AG04449 (cell line): ENCODE measurements at regions not wholly inside any gene's neighbourhood (a gene's known extent, or its start where the extent isn't known, plus 50 kb on each side); places are given as distances from the start of the nearest gene placed in this dataset.

ENCODE experiments used
- CTCF ChIA-PET: fragments of 350-600 bp; formaldehyde crosslinking; extraction: SDS; loops from one replicate; lab custom pipeline; 2021; ENCODE audit warnings: antibody characterized with exemption; lab: Yijun Ruan, JAX
- POLR2A ChIA-PET: fragments of 400-600, 350-600 bp; formaldehyde crosslinking; extraction: SDS; loops from one replicate; lab custom pipeline; 2020; ENCODE audit warnings: antibody characterized with exemption, inconsistent platforms; lab: Yijun Ruan, JAX
- DNase-seq: peaks from one replicate; pipeline ENCODE4 v3.0.0-alpha.2; 2010; ENCODE audit warnings: low read depth, low spot score
- H3K4me3 ChIP-seq: 2 replicates; pipeline ENCODE4 v1.5.1; 2011; ENCODE audit warnings: low read depth, mild to moderate bottlenecking, control low read depth, low read length
- TF ChIP-seq, protein P1 (sequence below): IDR thresholded peaks from one replicate; pipeline ENCODE4 v1.5.1; 2011; ENCODE audit warnings: mild to moderate bottlenecking, moderate library complexity, low read length, control low read depth, inconsistent platforms; ENCODE audit not compliant: insufficient read depth; ENCODE audit errors: missing control alignments

DNA sequence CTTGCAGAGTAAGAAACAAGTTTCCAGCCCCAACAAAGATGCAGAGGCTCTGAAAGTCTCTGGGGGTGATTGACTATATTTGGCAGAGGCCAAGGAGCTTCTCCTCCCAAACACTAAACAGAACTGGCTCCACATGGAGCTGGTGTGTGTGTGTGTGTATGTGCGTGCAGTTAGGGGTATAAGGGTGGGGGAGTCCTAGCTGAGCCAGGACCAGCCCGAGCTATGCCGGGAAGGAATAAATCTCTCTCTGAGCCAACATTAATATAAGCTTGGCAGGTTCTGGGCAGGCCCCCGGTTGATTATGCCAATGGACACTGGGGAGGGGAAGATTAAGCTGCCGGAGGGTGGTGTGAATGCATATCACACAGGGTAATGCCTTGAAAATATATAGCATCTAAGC, 324.2 kb downstream of the MIAT start:
- H3K4me3 ChIP-seq, result no peak overlapping the region
- ChIA-PET CTCF (no interaction called here), POLR2A (no interaction called here)
- DNase-seq, result no peak
- TF ChIP-seq, protein P1, sequence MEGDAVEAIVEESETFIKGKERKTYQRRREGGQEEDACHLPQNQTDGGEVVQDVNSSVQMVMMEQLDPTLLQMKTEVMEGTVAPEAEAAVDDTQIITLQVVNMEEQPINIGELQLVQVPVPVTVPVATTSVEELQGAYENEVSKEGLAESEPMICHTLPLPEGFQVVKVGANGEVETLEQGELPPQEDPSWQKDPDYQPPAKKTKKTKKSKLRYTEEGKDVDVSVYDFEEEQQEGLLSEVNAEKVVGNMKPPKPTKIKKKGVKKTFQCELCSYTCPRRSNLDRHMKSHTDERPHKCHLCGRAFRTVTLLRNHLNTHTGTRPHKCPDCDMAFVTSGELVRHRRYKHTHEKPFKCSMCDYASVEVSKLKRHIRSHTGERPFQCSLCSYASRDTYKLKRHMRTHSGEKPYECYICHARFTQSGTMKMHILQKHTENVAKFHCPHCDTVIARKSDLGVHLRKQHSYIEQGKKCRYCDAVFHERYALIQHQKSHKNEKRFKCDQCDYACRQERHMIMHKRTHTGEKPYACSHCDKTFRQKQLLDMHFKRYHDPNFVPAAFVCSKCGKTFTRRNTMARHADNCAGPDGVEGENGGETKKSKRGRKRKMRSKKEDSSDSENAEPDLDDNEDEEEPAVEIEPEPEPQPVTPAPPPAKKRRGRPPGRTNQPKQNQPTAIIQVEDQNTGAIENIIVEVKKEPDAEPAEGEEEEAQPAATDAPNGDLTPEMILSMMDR, result no peak

DNA sequence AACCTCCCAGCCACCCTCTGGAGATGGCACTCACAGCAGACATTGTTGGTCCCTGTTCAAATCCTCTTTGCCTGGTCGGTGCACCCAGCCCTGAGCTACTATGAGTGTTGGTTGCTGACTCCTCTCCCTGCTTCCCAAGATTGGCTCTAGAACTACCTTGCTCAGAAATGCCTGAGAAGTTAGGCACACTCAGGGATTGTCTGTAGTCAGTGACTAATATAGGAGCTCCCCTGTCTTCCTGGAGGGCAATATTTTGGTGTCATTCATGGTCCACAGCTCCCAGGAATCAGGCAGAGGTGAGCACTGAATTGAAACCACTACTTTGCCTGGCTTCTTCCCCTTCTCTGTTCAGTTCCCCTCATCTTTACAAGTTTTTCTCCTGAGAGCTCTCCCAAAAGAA, 325.9 kb downstream of the MIAT start:
- ChIA-PET POLR2A (no interaction called here), CTCF (no interaction called here)
- no peak for DNase-seq
- TF ChIP-seq, protein P1, result no peak
- H3K4me3 ChIP-seq, result no peak overlapping the region

DNA sequence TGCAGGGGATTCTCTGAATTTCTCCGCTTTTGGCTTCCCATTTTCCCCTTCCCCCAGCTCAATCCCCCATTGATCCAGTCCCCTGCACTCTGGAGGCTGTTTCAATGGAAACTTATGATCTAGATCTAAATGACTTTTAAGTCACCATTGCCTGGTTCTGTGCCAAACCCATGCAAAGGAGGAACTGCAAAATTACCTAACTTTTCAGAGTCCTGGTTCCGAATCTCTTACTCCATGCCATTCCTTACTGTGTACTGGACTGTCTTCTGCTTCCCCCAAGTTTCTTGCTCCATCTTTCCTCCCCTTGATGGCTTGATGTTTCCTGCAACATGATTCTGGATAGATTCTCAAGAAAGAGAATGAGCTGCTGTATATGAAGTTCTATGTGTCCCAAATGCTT, 327.8 kb downstream of the MIAT start:
- no peak for DNase-seq
- TF ChIP-seq, protein P1, result no peak
- H3K4me3 ChIP-seq, result no peak overlapping the region
- ChIA-PET POLR2A (no interaction called here), CTCF (no interaction called here)

DNA sequence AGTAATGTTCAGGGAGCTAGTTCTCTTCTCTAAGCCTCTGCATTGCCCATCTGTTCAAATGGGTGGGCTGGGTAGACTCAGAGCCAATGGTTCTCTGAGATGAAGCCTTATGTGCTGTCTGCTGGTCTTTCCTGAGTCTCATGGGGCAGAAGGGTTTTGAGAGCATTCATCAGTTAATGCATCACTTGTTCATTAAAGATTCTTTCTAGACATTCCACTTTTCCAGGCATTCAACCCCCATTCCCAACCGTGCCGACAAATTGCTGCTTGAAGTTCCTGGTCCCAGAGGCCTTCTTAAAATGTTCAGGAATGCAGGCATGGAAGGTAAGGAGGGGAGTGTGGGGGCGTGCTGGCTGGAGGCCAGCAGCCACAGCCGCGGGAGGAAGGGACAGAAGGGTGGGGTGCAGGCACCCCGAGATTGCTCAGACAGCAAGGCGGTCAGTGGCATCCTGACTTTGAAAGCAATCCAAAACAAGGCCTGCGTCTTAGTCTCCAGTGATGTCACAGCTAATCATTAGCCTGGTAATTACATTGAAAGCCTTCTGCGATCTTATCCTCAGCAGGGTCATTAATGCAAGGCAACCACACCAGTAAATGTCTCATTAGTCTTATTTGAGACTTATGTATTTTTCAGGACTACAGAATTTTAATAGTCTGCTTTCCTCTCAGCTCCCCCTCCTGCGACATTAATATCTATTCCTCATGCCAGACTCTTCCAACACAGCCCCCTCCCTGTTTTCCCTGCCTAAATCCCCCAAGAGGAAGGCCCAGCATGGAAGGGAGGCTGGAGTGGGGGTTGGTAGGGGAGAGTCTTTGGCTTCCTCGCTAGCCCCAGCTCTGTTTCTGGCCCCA, 328.8 kb downstream of the MIAT start:
- POLR2A ChIA-PET, result no interaction called here
- no peak overlapping the region for H3K4me3 ChIP-seq
- DNase-seq, result no peak
- CTCF ChIA-PET, result no interaction called here
- TF ChIP-seq, protein P1, result no peak

DNA sequence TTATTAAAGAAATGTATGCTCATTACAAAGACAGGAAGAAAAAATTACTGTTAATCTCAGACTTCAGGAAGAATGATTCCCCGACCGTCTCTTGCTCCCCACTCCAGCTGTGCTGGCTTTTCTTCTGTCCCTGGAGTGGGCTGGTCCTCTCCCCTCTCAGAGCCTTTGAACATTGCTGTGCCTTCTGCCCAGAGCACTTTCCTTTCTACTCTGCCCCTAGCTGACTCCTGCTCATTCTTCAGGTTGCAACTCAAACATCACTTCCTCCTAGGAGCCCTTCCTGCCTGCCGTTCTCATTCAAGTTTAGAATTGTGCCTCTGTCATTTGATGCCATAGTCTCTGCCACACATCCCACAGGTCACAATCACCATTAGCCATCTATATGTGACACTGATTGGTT, 329.5 kb downstream of the MIAT start:
- CTCF ChIA-PET, result no interaction called here
- no peak for DNase-seq

DNA sequence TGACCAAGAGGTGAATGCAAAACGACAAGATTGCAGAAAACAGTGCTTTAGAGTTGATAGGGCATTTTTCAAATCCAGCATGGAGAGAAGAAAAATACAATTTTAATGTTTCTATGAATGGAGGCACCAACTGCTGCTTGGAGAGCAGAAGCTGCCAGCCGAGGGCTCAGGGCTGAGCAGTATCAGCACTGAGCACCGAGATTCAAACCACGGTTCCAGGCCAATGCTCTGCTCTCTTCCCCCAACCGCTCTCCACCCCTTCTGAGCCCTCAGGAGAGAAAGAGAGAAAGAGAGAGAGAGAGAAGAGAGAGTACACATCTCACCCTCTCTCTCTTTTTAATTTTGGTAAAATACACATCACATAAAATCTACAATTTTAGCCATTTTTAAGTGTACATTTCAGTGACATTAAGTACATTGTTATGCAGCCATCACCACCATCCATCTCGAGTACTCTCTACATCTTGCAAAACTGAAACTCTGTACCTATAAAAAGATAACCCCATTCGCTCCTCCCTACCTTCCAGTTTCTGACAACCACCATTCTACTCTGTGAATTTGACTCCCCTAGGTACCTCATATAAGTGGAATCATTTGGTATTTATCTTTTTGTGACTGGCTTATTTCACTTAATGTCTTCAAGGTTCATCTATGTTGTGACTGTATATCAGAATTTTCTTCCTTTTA, 333.3 kb downstream of the MIAT start:
- DNase-seq, result no peak
- POLR2A ChIA-PET, result no interaction called here
- TF ChIP-seq, protein P1, result no peak
- H3K4me3 ChIP-seq, result no peak overlapping the region
- CTCF ChIA-PET, result no interaction called here

More for the DNA sequence above, 329.5 kb downstream of the MIAT start:
- POLR2A ChIA-PET, result no interaction called here
- H3K4me3 ChIP-seq, result no peak overlapping the region
- TF ChIP-seq, protein P1, result no peak
